ENCODE measurements at regions not wholly inside any gene's neighbourhood (a gene's known extent, or its start where the extent isn't known, plus 50 kb on each side); places are given as distances from the start of the nearest gene placed in this dataset.

DNA sequence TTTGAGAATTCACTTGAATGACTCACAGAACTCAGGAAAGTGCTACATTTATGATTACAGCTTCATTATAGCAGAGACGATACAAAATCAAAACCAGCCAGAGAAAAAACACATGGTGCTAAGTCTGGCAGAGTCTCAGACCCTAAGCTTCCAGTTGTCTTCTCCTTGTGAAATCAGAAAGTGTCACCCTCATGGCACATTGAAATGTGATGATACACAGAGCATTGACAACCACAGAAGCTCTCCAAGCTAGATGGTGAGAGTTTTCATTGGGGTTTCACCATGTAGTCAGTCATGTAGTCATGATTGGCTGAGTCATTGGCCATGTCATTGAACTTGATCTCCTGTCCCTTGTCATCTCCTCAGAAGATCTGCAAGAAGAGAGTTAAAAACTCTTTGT is 526.6 kb downstream of the MRPL39 start:
- no peak overlapping the region for H3K27ac ChIP-seq (ENCODE audit: low read depth, low read length)
- no peaks in the 10 kb centered on the region for H3K4me1 ChIP-seq (ENCODE audit: insufficient read depth, low read length)
- H3K36me3 ChIP-seq (ENCODE audit: insufficient read depth, low read length), result no peaks in the 10 kb centered on the region
- 94% methylated on average over 1 of the region's 1 CpG for WGBS
- no peak overlapping the region for H3K9ac ChIP-seq (ENCODE audit: low read depth, low read length)
- H3K27me3 ChIP-seq (ENCODE audit: insufficient read depth, low read length), result no peaks in the 10 kb centered on the region
- H3K4me3 ChIP-seq (ENCODE audit: low read length), result no peak overlapping the region
- H3K9me3 ChIP-seq (ENCODE audit: insufficient read depth, low read depth, low read length), result no peaks in the 10 kb centered on the region

- Histone ChIP-seq H3K4me1 (ENCODE audit: insufficient read depth, low read length) (no peaks in the 10 kb centered on the region), H3K27me3 (ENCODE audit: insufficient read depth, low read length) (no peaks in the 10 kb centered on the region), H3K9ac (ENCODE audit: low read depth, low read length) (no peak overlapping the region), H3K4me3 (ENCODE audit: low read length) (no peak overlapping the region), H3K27ac (ENCODE audit: low read depth, low read length) (no peak overlapping the region), H3K9me3 (ENCODE audit: insufficient read depth, low read depth, low read length) (no peaks in the 10 kb centered on the region), H3K36me3 (ENCODE audit: insufficient read depth, low read length) (no peaks in the 10 kb centered on the region)
- 96% methylated on average over 1 of the region's 1 CpG for WGBS
Measured at GRCh38 chr21:25080141-25080540, 527.1 kb downstream of the MRPL39 start.

- WGBS, result 88% methylated on average over 3 of the region's 3 CpGs
- H3K4me1 ChIP-seq (ENCODE audit: insufficient read depth, low read length), result no peaks in the 10 kb centered on the region
- no peaks in the 10 kb centered on the region for H3K27me3 ChIP-seq (ENCODE audit: insufficient read depth, low read length)
- no peak overlapping the region for H3K27ac ChIP-seq (ENCODE audit: low read depth, low read length)
- no peaks in the 10 kb centered on the region for H3K9me3 ChIP-seq (ENCODE audit: insufficient read depth, low read depth, low read length)
- no peak overlapping the region for H3K9ac ChIP-seq (ENCODE audit: low read depth, low read length)
- H3K4me3 ChIP-seq (ENCODE audit: low read length), result no peak overlapping the region
- H3K36me3 ChIP-seq (ENCODE audit: insufficient read depth, low read length), result no peaks in the 10 kb centered on the region
Measured at GRCh38 chr21:25079053-25079452, 528.2 kb downstream of the MRPL39 start.

- H3K27me3 ChIP-seq (ENCODE audit: insufficient read depth, low read length), result no peaks in the 10 kb centered on the region
Measured at GRCh38 chr21:25062061-25062460, 545.2 kb downstream of the MRPL39 start.

DNA sequence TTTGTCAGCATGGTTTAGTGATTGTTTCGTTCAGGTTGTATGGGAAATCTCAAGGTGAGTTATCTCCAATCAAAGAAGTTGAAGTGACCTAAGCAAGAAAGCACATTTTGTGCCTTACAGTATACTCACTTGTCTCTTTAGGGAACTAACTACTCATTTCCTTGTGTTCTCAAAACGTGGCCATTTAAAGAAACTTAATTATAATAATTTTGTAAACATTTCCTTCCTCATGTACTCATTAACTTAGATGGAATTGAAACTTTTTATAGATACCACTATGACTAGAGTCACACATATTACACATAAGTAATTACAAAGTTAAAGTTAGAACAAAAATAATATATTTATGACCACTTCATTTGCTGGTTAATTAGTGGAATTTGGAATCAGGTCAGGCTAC is 552.6 kb downstream of the MRPL39 start:
- no peak overlapping the region for H3K4me3 ChIP-seq (ENCODE audit: low read length)
- H3K36me3 ChIP-seq (ENCODE audit: insufficient read depth, low read length), result no peaks in the 10 kb centered on the region
- H3K27me3 ChIP-seq (ENCODE audit: insufficient read depth, low read length), result no peaks in the 10 kb centered on the region
- WGBS, result 67% methylated on average over 1 of the region's 2 CpGs
- H3K27ac ChIP-seq (ENCODE audit: low read depth, low read length), result no peak overlapping the region
- H3K4me1 ChIP-seq (ENCODE audit: insufficient read depth, low read length), result no peaks in the 10 kb centered on the region
- no peaks in the 10 kb centered on the region for H3K9me3 ChIP-seq (ENCODE audit: insufficient read depth, low read depth, low read length)
- H3K9ac ChIP-seq (ENCODE audit: low read depth, low read length), result no peak overlapping the region

More at GRCh38 chr21:25062061-25062460, 545.2 kb downstream of the MRPL39 start:
- Histone ChIP-seq H3K27ac (ENCODE audit: low read depth, low read length) (no peak overlapping the region), H3K9me3 (ENCODE audit: insufficient read depth, low read depth, low read length) (no peaks in the 10 kb centered on the region), H3K4me1 (ENCODE audit: insufficient read depth, low read length) (peaks cover 9% of the 10 kb centered on the region; the same call in 1 of the 2 replicates), H3K36me3 (ENCODE audit: insufficient read depth, low read length) (no peaks in the 10 kb centered on the region), H3K9ac (ENCODE audit: low read depth, low read length) (no peak overlapping the region), H3K4me3 (ENCODE audit: low read length) (no peak overlapping the region)
- 85% methylated on average over 1 of the region's 1 CpG for WGBS

- Histone ChIP-seq H3K4me3 (ENCODE audit: low read length) (no peak overlapping the region), H3K9ac (ENCODE audit: low read depth, low read length) (no peak overlapping the region), H3K9me3 (ENCODE audit: insufficient read depth, low read depth, low read length) (no peaks in the 10 kb centered on the region), H3K27me3 (ENCODE audit: insufficient read depth, low read length) (no peaks in the 10 kb centered on the region), H3K36me3 (ENCODE audit: insufficient read depth, low read length) (no peaks in the 10 kb centered on the region), H3K4me1 (ENCODE audit: insufficient read depth, low read length) (no peaks in the 10 kb centered on the region; the same call in 1 of the 2 replicates), H3K27ac (ENCODE audit: low read depth, low read length) (no peak overlapping the region)
- 56% methylated on average over 5 of the region's 5 CpGs for WGBS
Measured at GRCh38 chr21:25039461-25040380, 567.6 kb downstream of the MRPL39 start.

- Histone ChIP-seq H3K27ac (ENCODE audit: low read depth, low read length) (no peak overlapping the region), H3K4me3 (ENCODE audit: low read length) (no peak overlapping the region), H3K9ac (ENCODE audit: low read depth, low read length) (no peak overlapping the region), H3K27me3 (ENCODE audit: insufficient read depth, low read length) (no peaks in the 10 kb centered on the region), H3K4me1 (ENCODE audit: insufficient read depth, low read length) (no peaks in the 10 kb centered on the region; the same call in 1 of the 2 replicates), H3K36me3 (ENCODE audit: insufficient read depth, low read length) (no peaks in the 10 kb centered on the region), H3K9me3 (ENCODE audit: insufficient read depth, low read depth, low read length) (no peaks in the 10 kb centered on the region)
- WGBS, result 96% methylated on average over 1 of the region's 1 CpG
Measured at GRCh38 chr21:25036775-25037174, 570.5 kb downstream of the MRPL39 start.

DNA sequence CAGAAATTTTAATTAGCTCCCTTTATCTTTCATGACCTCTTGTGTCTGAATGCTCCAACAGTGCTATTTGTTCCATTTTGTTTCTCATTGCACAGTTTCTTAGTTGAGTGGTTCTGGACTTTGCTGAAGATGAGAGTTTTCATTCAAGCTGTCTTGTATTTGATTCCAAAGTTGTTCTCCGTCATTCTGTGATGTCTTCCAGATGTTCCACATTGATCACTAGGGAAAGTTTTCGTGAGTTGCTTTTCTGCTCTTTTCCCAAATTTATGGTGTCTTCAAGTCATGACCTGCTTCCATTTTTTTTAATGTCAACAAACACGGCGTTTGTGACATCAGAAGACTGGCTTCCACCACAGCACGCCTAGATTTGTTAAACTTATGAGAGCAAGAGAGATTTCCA is 575.5 kb downstream of the MRPL39 start:
- Histone ChIP-seq H3K4me1 (ENCODE audit: insufficient read depth, low read length) (no peaks in the 10 kb centered on the region), H3K9ac (ENCODE audit: low read depth, low read length) (no peak overlapping the region), H3K9me3 (ENCODE audit: insufficient read depth, low read depth, low read length) (no peaks in the 10 kb centered on the region), H3K27me3 (ENCODE audit: insufficient read depth, low read length) (no peaks in the 10 kb centered on the region), H3K27ac (ENCODE audit: low read depth, low read length) (no peak overlapping the region), H3K4me3 (ENCODE audit: low read length) (no peak overlapping the region), H3K36me3 (ENCODE audit: insufficient read depth, low read length) (no peaks in the 10 kb centered on the region)
- 87% methylated on average over 5 of the region's 5 CpGs for WGBS

DNA sequence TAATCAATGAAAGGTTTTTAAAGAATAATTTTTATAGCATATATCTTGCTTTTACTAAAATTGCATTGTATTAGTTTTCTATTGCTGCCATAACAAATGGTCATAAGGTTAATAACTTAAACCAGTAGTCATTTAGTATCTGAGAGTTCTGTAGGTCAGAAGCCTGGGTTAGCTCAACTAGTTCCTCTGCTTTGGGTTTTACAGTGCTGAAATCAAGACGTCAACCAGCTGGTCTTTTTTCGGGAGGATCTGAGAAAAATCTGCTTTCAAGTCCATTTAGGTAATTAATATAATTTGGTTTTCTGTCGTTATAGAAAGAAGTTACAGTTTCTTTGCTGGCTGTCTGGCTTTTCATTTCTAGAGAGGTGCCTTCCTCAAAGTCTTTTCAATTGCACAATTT is 577.7 kb downstream of the MRPL39 start:
- H3K9ac ChIP-seq (ENCODE audit: low read depth, low read length), result no peak overlapping the region
- H3K27me3 ChIP-seq (ENCODE audit: insufficient read depth, low read length), result no peaks in the 10 kb centered on the region
- H3K4me3 ChIP-seq (ENCODE audit: low read length), result no peak overlapping the region
- no peak overlapping the region for H3K27ac ChIP-seq (ENCODE audit: low read depth, low read length)
- H3K4me1 ChIP-seq (ENCODE audit: insufficient read depth, low read length), result no peaks in the 10 kb centered on the region
- 77% methylated on average over 3 of the region's 3 CpGs for WGBS
- no peaks in the 10 kb centered on the region for H3K36me3 ChIP-seq (ENCODE audit: insufficient read depth, low read length)
- H3K9me3 ChIP-seq (ENCODE audit: insufficient read depth, low read depth, low read length), result no peaks in the 10 kb centered on the region

DNA sequence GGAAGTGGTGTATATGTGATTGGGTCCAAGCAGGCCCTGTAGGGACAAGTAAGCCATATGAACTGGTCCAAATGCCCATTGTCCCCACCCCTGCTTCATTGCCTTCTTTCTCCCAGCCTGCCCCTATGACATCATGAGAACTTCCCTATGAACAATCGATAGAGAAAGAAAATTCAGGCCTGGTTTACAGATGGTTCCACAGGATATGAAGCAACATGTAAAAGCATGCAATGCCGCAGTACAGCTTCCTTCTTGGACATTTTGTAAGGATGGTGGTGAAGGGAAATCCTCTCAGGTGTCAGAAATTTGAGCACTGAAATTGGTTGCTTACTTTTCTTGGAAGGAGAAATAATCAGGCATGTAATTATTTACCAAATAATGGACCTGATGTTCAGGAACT is 581.7 kb downstream of the MRPL39 start:
- WGBS, result 94% methylated on average over 2 of the region's 2 CpGs
- H3K9me3 ChIP-seq (ENCODE audit: insufficient read depth, low read depth, low read length), result no peaks in the 10 kb centered on the region
- H3K27me3 ChIP-seq (ENCODE audit: insufficient read depth, low read length), result no peaks in the 10 kb centered on the region
- H3K9ac ChIP-seq (ENCODE audit: low read depth, low read length), result no peak overlapping the region
- no peak overlapping the region for H3K4me3 ChIP-seq (ENCODE audit: low read length)
- no peaks in the 10 kb centered on the region for H3K36me3 ChIP-seq (ENCODE audit: insufficient read depth, low read length)
- no peak overlapping the region for H3K27ac ChIP-seq (ENCODE audit: low read depth, low read length)
- H3K4me1 ChIP-seq (ENCODE audit: insufficient read depth, low read length), result no peaks in the 10 kb centered on the region

DNA sequence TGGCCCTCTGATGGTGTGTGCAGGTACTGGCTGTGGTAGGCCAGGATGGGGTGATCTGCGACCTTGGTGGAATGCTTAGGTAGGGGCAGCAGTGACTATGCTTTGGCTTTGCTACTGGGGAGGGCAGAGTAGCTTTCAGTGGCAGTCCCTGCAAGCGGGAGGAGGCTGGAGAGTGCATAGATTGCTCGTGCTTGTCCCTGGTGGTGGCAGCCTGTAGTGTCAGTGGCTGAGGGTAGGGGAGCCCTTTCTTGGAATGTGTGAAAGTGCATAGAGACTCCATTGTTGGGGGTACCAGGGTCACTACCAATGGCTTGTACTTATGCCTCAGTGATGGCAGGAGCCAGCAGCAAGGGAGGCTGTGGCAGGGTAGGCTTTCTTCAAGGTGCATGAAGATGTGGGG is 582.6 kb downstream of the MRPL39 start:
- WGBS, result 82% methylated on average over 3 of the region's 3 CpGs
- H3K36me3 ChIP-seq (ENCODE audit: insufficient read depth, low read length), result no peaks in the 10 kb centered on the region

More for the DNA sequence above, 582.6 kb downstream of the MRPL39 start:
- H3K4me3 ChIP-seq (ENCODE audit: low read length), result no peak overlapping the region
- no peak overlapping the region for H3K27ac ChIP-seq (ENCODE audit: low read depth, low read length)
- H3K9me3 ChIP-seq (ENCODE audit: insufficient read depth, low read depth, low read length), result no peaks in the 10 kb centered on the region
- H3K27me3 ChIP-seq (ENCODE audit: insufficient read depth, low read length), result no peaks in the 10 kb centered on the region
- H3K9ac ChIP-seq (ENCODE audit: low read depth, low read length), result no peak overlapping the region
- no peaks in the 10 kb centered on the region for H3K4me1 ChIP-seq (ENCODE audit: insufficient read depth, low read length)

Data from HUES64 (cell line).